Esophagus squamous epithelium (tissue), 5 donors: ENCODE measurements at regions not wholly inside any gene's neighbourhood (a gene's known extent, or its start where the extent isn't known, plus 50 kb on each side); places are given as distances from the start of the nearest gene placed in this dataset.

ENCODE experiments used
- DNase-seq: peaks from one replicate; lab custom pipeline; 2025; lab: John Stamatoyannopoulos, UW
- H3K27ac ChIP-seq, 4 donors: fragments of 200-600 bp; sonication (generic); one replicate each; pipeline ENCODE4 v1.5.1; 2016 to 2019; ENCODE audit warnings: mild to moderate bottlenecking in 1 of 4
- H3K27me3 ChIP-seq, 4 donors: fragments of 200-600 bp; sonication (generic); 1 replicate in 3 of 4; 2 replicates in 1 of 4; pipeline versions ENCODE4 v1.5.1 to v1.6.0; 2017 to 2021; ENCODE audit warnings: antibody characterized with exemption in 1 of 4
- H3K36me3 ChIP-seq, 3 donors: fragments of 200-600 bp; sonication (generic); one replicate each; pipeline ENCODE4 v1.5.1; 2016 to 2019
- H3K4me1 ChIP-seq, 3 donors: fragments of 200-600 bp; sonication (generic); one replicate each; pipeline ENCODE4 v1.5.1; 2017 to 2019
- H3K4me3 ChIP-seq, 4 donors: fragments of 200-600 bp; sonication (generic); 1 replicate in 3 of 4; 2 replicates in 1 of 4; pipeline ENCODE4 v1.5.1; 2016 to 2019; ENCODE audit warnings: mild to moderate bottlenecking in 2 of 4, moderate library complexity in 1 of 4
- H3K9me3 ChIP-seq, 3 donors: fragments of 200-600 bp; sonication (generic); one replicate each; pipeline ENCODE4 v1.5.1; 2016 to 2019
- POLR2A ChIP-seq, 4 donors: fragments of 450-650 bp; IDR thresholded peaks; one replicate each; pipeline ENCODE4 v1.6.1; 2017; ENCODE audit warnings: antibody characterized with exemption in 4 of 4, mild to moderate bottlenecking in 4 of 4, moderate library complexity in 3 of 4
- WGBS, 2 donors: methylation state at CpG; one replicate each; pipeline ENCODE4 v1.1.5; 2018; 5-methylcytosine and 5-hydroxymethylcytosine counted together
- intact Hi-C: fragments of 100-400 bp; cut with DNase I; formaldehyde crosslinking; loops from one replicate; pipeline ENCODE4 v1.15.0; 2022
- TF ChIP-seq, protein P1 (sequence below), 6 experiments: fragments of 450-650 bp in 4 of 6; fragments of 200-600 bp in 2 of 6; sonication (generic) in 2 of 6; IDR thresholded peaks; one replicate each; pipeline ENCODE4 v1.5.1; 2016 to 2019; ENCODE audit warnings: antibody characterized with exemption in 6 of 6, mild to moderate bottlenecking in 4 of 6, moderate library complexity in 4 of 6
- donor health status: DM: yes; HTN: yes; CAD: no.

DNA sequence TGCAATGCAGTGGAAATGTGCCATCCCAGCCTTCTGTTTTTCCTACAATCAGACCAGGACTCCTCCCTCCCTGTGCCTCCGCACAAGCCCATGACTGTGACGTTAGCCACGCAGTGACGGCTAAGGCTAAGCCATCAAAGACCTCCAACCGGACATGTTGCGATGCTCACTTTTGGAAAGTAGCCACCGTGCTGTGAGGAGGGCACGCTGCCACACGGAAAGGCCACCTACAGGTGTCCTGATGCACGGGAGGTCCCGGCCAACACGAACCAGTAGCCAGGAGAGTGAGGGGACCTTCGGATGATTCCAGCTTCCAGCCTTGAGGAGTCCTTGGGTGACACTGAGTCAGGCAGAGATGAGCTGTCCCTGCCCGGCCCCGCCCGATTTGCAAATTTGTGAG, 53.9 kb downstream of the FOXL1 start:
- DNase-seq, result no peak
- no peak for TF ChIP-seq POLR2A (IDR thresholded peaks at IDR 0.05)
- TF ChIP-seq, protein P1, sequence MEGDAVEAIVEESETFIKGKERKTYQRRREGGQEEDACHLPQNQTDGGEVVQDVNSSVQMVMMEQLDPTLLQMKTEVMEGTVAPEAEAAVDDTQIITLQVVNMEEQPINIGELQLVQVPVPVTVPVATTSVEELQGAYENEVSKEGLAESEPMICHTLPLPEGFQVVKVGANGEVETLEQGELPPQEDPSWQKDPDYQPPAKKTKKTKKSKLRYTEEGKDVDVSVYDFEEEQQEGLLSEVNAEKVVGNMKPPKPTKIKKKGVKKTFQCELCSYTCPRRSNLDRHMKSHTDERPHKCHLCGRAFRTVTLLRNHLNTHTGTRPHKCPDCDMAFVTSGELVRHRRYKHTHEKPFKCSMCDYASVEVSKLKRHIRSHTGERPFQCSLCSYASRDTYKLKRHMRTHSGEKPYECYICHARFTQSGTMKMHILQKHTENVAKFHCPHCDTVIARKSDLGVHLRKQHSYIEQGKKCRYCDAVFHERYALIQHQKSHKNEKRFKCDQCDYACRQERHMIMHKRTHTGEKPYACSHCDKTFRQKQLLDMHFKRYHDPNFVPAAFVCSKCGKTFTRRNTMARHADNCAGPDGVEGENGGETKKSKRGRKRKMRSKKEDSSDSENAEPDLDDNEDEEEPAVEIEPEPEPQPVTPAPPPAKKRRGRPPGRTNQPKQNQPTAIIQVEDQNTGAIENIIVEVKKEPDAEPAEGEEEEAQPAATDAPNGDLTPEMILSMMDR (IDR thresholded peaks at IDR 0.05), result no peak
- Histone ChIP-seq H3K4me1 (no peaks in the 10 kb centered on the region), H3K27ac (no peak overlapping the region), H3K27me3 (peaks cover 0 to 48% (median 0%) of the 10 kb centered on the region in 4 donors), H3K36me3 (no peaks in the 10 kb centered on the region), H3K9me3 (no peaks in the 10 kb centered on the region), H3K4me3 (no peak overlapping the region)
- intact Hi-C loops, result no loop called here
- 92 to 97% methylated on average over 11 to 12 of the region's 16 CpGs for WGBS, 2 donors

DNA sequence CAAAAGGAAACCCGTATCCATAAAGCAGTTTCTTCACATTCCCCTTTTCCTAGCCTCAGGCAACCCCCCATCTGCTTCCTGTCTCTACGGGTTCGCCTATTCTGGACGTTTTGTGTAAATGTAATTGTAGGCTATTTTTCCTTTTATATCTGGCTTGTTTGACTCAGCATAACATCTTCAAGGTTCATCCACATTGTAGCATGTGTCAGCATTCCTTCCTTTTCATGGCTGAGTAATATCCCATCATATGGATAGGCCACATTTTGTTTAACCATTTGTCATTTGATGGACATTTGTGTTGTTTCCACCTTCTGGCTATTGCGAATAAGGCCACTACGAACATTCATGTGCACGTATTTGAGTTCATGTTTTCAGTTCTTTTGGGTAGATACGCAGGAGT, 54.6 kb downstream of the FOXL1 start:
- no peak overlapping the region for H3K4me3 ChIP-seq

DNA sequence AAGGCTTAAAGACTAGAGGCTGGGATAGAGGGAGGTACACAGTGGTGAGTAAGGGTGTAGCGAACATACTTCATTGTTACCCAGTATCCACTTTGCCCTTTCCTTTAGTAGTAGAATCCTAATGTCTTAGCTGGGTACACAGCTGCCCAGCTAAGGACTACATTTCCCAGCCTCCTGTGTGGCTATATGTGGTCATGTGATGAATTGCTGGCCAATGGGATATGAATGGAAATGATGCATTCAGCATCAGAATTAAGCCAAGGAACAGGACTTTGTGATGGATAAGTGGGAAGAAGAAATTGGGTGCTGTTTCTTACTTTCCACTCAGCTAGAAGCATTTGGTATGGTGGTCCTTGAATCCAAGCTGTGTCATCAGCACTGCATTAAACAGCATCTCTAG, 55.9 kb downstream of the FOXL1 start:
- intact Hi-C loops, result no loop called here
- H3K9me3 ChIP-seq, result no peaks in the 10 kb centered on the region
- peaks cover 0 to 58% (median 0%) of the 10 kb centered on the region in 4 donors for H3K27me3 ChIP-seq
- H3K4me1 ChIP-seq, result no peaks in the 10 kb centered on the region
- TF ChIP-seq POLR2A (IDR thresholded peaks at IDR 0.05), result no peak
- TF ChIP-seq, protein P1 (IDR thresholded peaks at IDR 0.05), result no peak
- H3K27ac ChIP-seq, result no peak overlapping the region
- no peak for DNase-seq
- no peaks in the 10 kb centered on the region for H3K36me3 ChIP-seq
- 90 to 100% methylated on average over 1 of the region's 1 CpG for WGBS, 2 donors
- no peak overlapping the region for H3K4me3 ChIP-seq

More for the DNA sequence above, 54.6 kb downstream of the FOXL1 start:
- 83% methylated on average over 8 of the region's 8 CpGs for WGBS, 2 donors
- TF ChIP-seq, protein P1 (IDR thresholded peaks at IDR 0.05), result no peak
- no peak for TF ChIP-seq POLR2A (IDR thresholded peaks at IDR 0.05)
- Histone ChIP-seq H3K4me1 (no peaks in the 10 kb centered on the region), H3K9me3 (no peaks in the 10 kb centered on the region), H3K27me3 (peaks cover 0 to 49% (median 0%) of the 10 kb centered on the region in 4 donors), H3K36me3 (no peaks in the 10 kb centered on the region), H3K27ac (no peak overlapping the region)
- no peak for DNase-seq
- intact Hi-C loops, result no loop called here

DNA sequence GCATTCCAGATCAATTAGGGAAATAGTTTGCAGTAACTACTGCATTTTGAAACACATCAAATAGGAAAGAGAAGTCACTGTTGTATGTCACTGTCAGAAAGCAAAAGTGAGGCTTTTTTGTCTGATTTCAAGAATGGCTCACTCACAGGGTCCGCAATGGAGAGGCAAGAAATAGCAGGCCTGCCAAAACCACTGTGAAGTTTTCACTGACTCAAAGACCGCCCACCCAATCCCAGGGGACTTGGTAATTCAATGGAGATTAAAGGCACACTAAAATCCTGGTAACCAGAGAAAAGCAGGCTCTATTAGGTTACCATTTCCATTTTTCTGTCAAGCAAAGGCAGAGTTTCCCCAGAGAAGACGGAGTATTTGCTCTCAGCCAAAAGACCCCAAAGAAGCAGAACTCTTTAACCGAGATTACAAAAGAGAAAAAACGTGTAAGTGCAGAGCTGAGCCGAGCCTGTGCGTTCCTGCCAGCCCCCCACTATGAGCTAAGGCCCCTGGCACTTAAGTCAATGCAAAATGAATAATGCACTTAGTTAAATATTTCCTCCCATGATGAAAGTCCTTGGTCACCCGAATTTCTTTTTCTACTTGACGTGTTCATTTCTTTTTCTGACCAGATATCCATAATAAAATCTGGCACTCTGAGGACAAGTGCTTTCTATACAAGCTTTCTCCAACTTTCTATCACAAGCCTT, 57.0 kb downstream of the FOXL1 start:
- TF ChIP-seq POLR2A (IDR thresholded peaks at IDR 0.05), result no peak
- TF ChIP-seq, protein P1 (IDR thresholded peaks at IDR 0.05), result no peak
- H3K27me3 ChIP-seq, result peaks cover 0 to 49% (median 0%) of the 10 kb centered on the region in 4 donors
- no peaks in the 10 kb centered on the region for H3K36me3 ChIP-seq
- no peak overlapping the region for H3K4me3 ChIP-seq
- no peaks in the 10 kb centered on the region for H3K4me1 ChIP-seq
- no peaks in the 10 kb centered on the region for H3K9me3 ChIP-seq
- no peak overlapping the region for H3K27ac ChIP-seq
- DNase-seq, result no peak
- 53 to 64% methylated on average over 9 of the region's 9 CpGs for WGBS, 2 donors
- intact Hi-C loops, result no loop called here

DNA sequence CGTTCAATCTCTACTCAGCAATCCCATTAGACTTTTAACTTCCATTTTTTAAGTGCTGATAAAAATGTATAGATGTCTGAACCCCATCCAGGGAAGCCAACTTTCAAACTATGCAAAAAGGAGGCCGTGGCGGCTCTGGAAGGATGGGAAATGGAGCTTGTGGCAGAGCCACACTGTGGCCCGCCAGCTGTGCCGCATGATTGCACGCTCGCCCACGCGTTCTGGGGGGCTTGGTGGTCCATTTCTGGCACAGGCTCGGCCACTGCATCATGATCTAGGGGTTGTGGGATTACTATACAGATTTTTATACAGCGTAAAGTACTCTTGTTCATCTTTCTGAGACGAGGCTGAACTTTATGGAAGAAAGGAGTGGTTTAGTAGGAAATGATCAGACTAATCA, 57.6 kb downstream of the FOXL1 start:
- H3K27me3 ChIP-seq, result peaks cover 0 to 45% (median 0%) of the 10 kb centered on the region in 4 donors
- H3K4me3 ChIP-seq, result no peak overlapping the region
- 71 to 81% methylated on average over 12 of the region's 12 CpGs for WGBS, 2 donors
- no peaks in the 10 kb centered on the region for H3K9me3 ChIP-seq
- intact Hi-C loops, result no loop called here
- no peak for TF ChIP-seq POLR2A (IDR thresholded peaks at IDR 0.05)
- TF ChIP-seq, protein P1 (IDR thresholded peaks at IDR 0.05), result no peak
- DNase-seq, result no peak
- H3K4me1 ChIP-seq, result no peaks in the 10 kb centered on the region
- H3K36me3 ChIP-seq, result no peaks in the 10 kb centered on the region
- H3K27ac ChIP-seq, result no peak overlapping the region
